Activated naive CD8-positive, alpha-beta T cell treated with anti-CD3 and anti-CD28 coated beads, Interleukin-2, amount 10 ng/mL, durations not matched to agents 7 days and 5 days (primary cell): ENCODE measurements at regions not wholly inside any gene's neighbourhood (a gene's known extent, or its start where the extent isn't known, plus 50 kb on each side); places are given as distances from the start of the nearest gene placed in this dataset.
"Not testable (repeated sequence)": the region's sequence is repeated elsewhere in the genome, so short reads cannot be mapped to it uniquely, and the experiment has no call there.

Experiments used
- ATAC-seq: fragments of 150-1000 bp; cut with Tn5 transposase; one replicate; pipeline ENCODE4 v1.10.0; 2021; ENCODE audit warnings: low read depth, moderate library complexity
- POLR2A ChIA-PET: fragments of 350-600 bp; sonication (Branson Sonifier 250); formaldehyde crosslinking; loops from one replicate; lab custom pipeline; 2021; ENCODE audit warnings: antibody characterized with exemption; lab: Charles Lee
- DNase-seq: peaks from one replicate; pipeline ENCODE4 v3.0.0; 2021
- H3K27ac Mint-ChIP-seq: one replicate; pipeline ENCODE4 v1.8.0; 2022; ENCODE audit warnings: mild to moderate bottlenecking, mixed read lengths
- H3K27me3 Mint-ChIP-seq: one replicate; pipeline ENCODE4 v1.8.0; 2022; ENCODE audit warnings: mild to moderate bottlenecking, moderate library complexity, mixed read lengths
- H3K36me3 Mint-ChIP-seq: one replicate; pipeline ENCODE4 v1.8.0; 2021; ENCODE audit warnings: mild to moderate bottlenecking, mixed read lengths
- H3K4me1 Mint-ChIP-seq: one replicate; pipeline ENCODE4 v1.8.0; 2021; ENCODE audit warnings: mixed read lengths
- H3K4me3 Mint-ChIP-seq: one replicate; pipeline ENCODE4 v1.8.0; 2022; ENCODE audit warnings: mild to moderate bottlenecking, moderate library complexity, mixed read lengths
- H3K9me3 Mint-ChIP-seq: one replicate; pipeline ENCODE4 v1.8.0; 2021; ENCODE audit warnings: mixed read lengths

DNA sequence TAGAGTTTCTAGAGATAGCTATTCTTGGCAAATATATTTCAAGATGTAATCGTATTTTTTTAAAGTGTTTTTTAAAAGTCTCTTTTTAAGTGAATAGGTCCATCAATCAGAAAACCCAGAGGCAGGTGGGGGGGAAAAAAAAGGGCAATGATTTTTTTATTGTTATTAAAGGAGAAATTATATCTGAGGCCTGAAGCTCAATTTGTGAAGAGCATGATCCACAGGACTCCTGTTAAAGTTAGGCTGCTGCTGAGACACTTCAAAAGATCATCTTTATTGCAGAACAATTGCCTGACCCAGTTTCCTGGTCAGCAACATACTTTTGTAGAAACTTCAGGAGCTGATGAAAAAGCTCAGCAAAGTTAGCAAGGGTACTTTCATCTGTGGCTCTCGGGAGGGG is 326.2 kb downstream of the RASEF start:
- Mint-ChIP-seq H3K27me3 (no peaks in the 10 kb centered on the region), H3K9me3 (peaks cover 2% of the 10 kb centered on the region), H3K4me1 (no peaks in the 10 kb centered on the region), H3K36me3 (no peaks in the 10 kb centered on the region), H3K27ac (no peak overlapping the region), H3K4me3 (no peak overlapping the region)
- DNase-seq = no peak
- no peak for ATAC-seq
- POLR2A ChIA-PET = no interaction called here

DNA sequence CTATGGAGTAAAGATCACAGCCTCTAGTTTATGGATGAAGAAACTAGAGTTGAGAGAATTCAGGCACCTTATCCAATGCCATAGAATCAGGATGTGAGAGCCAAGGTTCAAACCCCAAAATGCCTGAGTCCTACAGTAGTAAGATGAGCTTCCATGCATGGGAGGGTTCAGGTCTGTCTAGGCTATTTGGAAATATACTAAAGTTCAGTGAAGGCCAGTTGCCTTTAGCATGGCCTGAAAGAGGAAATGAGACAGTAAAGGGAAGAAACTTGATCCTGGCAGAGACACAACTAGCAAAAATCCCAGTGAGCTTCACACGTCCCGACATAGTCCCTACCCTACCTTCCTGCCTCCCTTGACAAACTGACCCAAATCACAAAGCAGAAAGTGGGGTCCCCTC is 317.0 kb downstream of the RASEF start:
- ATAC-seq = no peak
- Mint-ChIP-seq H3K9me3 (peaks cover 2% of the 10 kb centered on the region), H3K4me3 (no peak overlapping the region), H3K27ac (no peak overlapping the region), H3K4me1 (no peaks in the 10 kb centered on the region), H3K27me3 (no peaks in the 10 kb centered on the region), H3K36me3 (no peaks in the 10 kb centered on the region)
- DNase-seq = no peak
- POLR2A ChIA-PET = no interaction called here

- H3K27ac Mint-ChIP-seq = no peak overlapping the region
- POLR2A ChIA-PET = no interaction called here
- no peaks in the 10 kb centered on the region for H3K27me3 Mint-ChIP-seq
- no peaks in the 10 kb centered on the region for H3K4me1 Mint-ChIP-seq
- ATAC-seq (no peak), DNase-seq (no peak)
- H3K4me3 Mint-ChIP-seq = no peak overlapping the region
- H3K36me3 Mint-ChIP-seq = no peaks in the 10 kb centered on the region
- no peaks in the 10 kb centered on the region for H3K9me3 Mint-ChIP-seq
Observed at GRCh38 chr9:82750411-82750913, 312.5 kb downstream of the RASEF start.

- Mint-ChIP-seq H3K4me3 (no peak overlapping the region), H3K27me3 (no peaks in the 10 kb centered on the region), H3K4me1 (no peaks in the 10 kb centered on the region), H3K9me3 (peaks cover 4% of the 10 kb centered on the region), H3K36me3 (no peaks in the 10 kb centered on the region), H3K27ac (no peak overlapping the region)
- POLR2A ChIA-PET = no interaction called here
- no peak for ATAC-seq
- no peak for DNase-seq
Observed at GRCh38 chr9:82757924-82758323, 305.0 kb downstream of the RASEF start.

GRCh38 chr9:82761027-82761426 is 301.9 kb downstream of the RASEF start:
- Mint-ChIP-seq H3K27ac (no peak overlapping the region), H3K27me3 (no peaks in the 10 kb centered on the region), H3K9me3 (peaks cover 4% of the 10 kb centered on the region), H3K4me1 (no peaks in the 10 kb centered on the region), H3K36me3 (no peaks in the 10 kb centered on the region), H3K4me3 (no peak overlapping the region)
- ATAC-seq (no peak), DNase-seq (no peak)
- POLR2A ChIA-PET = no interaction called here

DNA sequence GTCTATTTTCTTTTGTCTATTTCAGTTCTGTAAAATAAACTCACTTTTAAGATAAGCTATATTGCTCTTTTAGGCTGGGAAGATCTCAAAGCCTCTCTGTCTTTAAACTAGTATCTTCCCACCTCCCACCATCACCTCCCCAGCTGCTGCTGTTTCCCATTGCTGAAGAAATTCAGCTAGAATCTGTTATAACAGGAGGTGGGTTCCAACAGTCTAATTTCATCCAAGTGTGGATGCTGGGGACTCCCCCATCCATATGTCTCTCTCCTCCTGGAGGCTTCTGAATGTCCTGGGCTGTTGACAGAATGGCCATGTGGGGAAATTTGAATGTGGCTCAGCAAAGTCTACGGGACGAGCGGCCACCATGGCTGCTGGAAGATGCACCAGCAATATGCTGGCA is 301.0 kb downstream of the RASEF start:
- ATAC-seq (no peak), DNase-seq (no peak)
- Mint-ChIP-seq H3K4me3 (no peak overlapping the region), H3K36me3 (no peaks in the 10 kb centered on the region), H3K27me3 (no peaks in the 10 kb centered on the region), H3K4me1 (no peaks in the 10 kb centered on the region), H3K27ac (no peak overlapping the region), H3K9me3 (peaks cover 4% of the 10 kb centered on the region)
- POLR2A ChIA-PET = no interaction called here

- Mint-ChIP-seq H3K36me3 (no peaks in the 10 kb centered on the region), H3K27me3 (no peaks in the 10 kb centered on the region), H3K27ac (no peak overlapping the region), H3K4me1 (no peaks in the 10 kb centered on the region), H3K9me3 (peaks cover 1% of the 10 kb centered on the region), H3K4me3 (no peak overlapping the region)
- POLR2A ChIA-PET = no interaction called here
- no peak for ATAC-seq
- no peak for DNase-seq
Observed at GRCh38 chr9:82763656-82764055, 299.3 kb downstream of the RASEF start.

- no peak overlapping the region for H3K27ac Mint-ChIP-seq
- ATAC-seq (no peak), DNase-seq (no peak)
- no peaks in the 10 kb centered on the region for H3K4me1 Mint-ChIP-seq
- H3K9me3 Mint-ChIP-seq = peaks cover 1% of the 10 kb centered on the region
- H3K36me3 Mint-ChIP-seq = no peaks in the 10 kb centered on the region
- POLR2A ChIA-PET = no interaction called here
- no peaks in the 10 kb centered on the region for H3K27me3 Mint-ChIP-seq
- no peak overlapping the region for H3K4me3 Mint-ChIP-seq
Observed at GRCh38 chr9:82764061-82764668, 298.8 kb downstream of the RASEF start.

- not testable (repeated sequence) for ATAC-seq, H3K27me3 Mint-ChIP-seq
Observed at GRCh38 chr9:82774707-82775231, 288.2 kb downstream of the RASEF start.

GRCh38 chr9:82776508-82776907 is 286.4 kb downstream of the RASEF start:
- Mint-ChIP-seq H3K4me3 (no peak overlapping the region), H3K27me3 (peaks cover 2% of the 10 kb centered on the region), H3K9me3 (peaks cover 5% of the 10 kb centered on the region), H3K27ac (no peak overlapping the region), H3K4me1 (no peaks in the 10 kb centered on the region), H3K36me3 (no peaks in the 10 kb centered on the region)
- POLR2A ChIA-PET = no interaction called here
- no peak for DNase-seq
- ATAC-seq = no peak

More at GRCh38 chr9:82774707-82775231, 288.2 kb downstream of the RASEF start:
- H3K27ac Mint-ChIP-seq, H3K4me1 Mint-ChIP-seq, POLR2A ChIA-PET, H3K9me3 Mint-ChIP-seq, H3K36me3 Mint-ChIP-seq, DNase-seq, H3K4me3 Mint-ChIP-seq: not testable (repeated sequence)

GRCh38 chr9:82777366-82777765 is 285.6 kb downstream of the RASEF start:
- H3K36me3 Mint-ChIP-seq = no peaks in the 10 kb centered on the region
- no peaks in the 10 kb centered on the region for H3K4me1 Mint-ChIP-seq
- ATAC-seq = no peak
- H3K27me3 Mint-ChIP-seq = peaks cover 2% of the 10 kb centered on the region
- POLR2A ChIA-PET = no interaction called here
- H3K9me3 Mint-ChIP-seq = peaks cover 9% of the 10 kb centered on the region
- no peak overlapping the region for H3K4me3 Mint-ChIP-seq
- no peak overlapping the region for H3K27ac Mint-ChIP-seq
- no peak for DNase-seq

DNA sequence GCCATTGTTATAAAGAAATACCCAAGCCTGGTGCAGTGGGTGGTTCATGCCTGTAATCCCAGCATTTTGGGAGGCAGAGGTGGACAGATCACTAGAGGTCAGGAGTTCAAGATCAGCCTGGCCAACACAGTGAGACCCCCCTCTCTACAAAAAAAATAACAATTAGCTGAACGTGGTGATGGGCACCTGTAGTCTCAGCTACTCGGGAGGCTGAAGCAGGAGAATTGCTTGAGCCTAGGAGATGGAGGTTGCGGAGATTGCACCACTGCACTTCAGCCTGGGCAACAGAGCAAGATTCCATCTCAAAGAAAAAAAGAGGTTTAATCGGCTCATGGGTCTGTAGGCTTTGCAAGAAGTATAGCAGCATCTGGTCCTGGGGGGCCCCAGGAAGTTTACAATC is 284.0 kb downstream of the RASEF start:
- ATAC-seq, H3K27me3 Mint-ChIP-seq, DNase-seq, POLR2A ChIA-PET, H3K36me3 Mint-ChIP-seq, H3K4me3 Mint-ChIP-seq, H3K4me1 Mint-ChIP-seq, H3K27ac Mint-ChIP-seq, H3K9me3 Mint-ChIP-seq: not testable (repeated sequence)

DNA sequence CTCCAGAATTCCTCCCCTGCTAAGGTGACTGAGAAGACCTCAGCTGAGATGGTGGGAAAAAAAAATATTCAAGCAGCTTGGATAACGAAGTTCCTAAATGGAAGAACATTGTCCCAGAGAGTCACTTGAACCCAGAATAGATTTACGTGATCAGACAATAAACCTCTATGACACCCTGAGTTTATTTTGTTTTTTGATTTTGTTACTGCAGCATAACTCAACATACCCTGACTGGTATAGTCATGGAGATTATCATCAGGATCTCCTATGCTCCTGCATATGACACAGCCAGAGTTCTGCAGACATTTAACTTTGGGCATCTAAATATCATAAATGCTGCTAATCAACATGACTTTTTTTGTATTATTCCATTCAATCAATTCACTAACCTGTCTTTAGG is 282.9 kb downstream of the RASEF start:
- POLR2A ChIA-PET = no interaction called here
- Mint-ChIP-seq H3K27me3 (peaks cover 2% of the 10 kb centered on the region), H3K4me1 (no peaks in the 10 kb centered on the region), H3K36me3 (no peaks in the 10 kb centered on the region), H3K9me3 (peaks cover 7% of the 10 kb centered on the region), H3K27ac (no peak overlapping the region), H3K4me3 (no peak overlapping the region)
- no peak for ATAC-seq
- DNase-seq = no peak

DNA sequence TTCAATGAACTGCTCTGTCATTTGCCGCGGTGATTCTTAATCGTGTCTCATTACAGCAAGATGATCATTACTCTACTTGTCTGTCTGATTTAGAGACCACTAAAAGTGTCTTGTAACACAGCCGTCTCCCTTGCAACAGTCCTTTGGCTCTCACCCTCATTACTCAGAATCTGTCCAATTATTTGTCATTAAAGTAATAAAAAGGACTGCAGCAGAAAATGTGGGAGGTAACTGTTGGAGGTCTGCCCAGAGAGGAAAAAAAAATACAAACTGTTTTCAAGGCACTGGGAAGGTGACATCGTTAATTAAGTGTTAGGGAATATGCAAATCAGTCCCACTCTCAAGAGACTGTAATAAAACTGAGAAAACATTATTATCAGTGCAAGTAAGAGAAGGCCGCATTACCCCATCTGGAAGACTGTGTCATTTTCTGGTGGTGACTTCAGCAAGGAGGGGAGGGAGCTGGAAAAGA is 281.0 kb downstream of the RASEF start:
- no peak for ATAC-seq
- Mint-ChIP-seq H3K4me1 (no peaks in the 10 kb centered on the region), H3K27ac (no peak overlapping the region), H3K4me3 (no peak overlapping the region), H3K9me3 (peaks cover 5% of the 10 kb centered on the region), H3K36me3 (no peaks in the 10 kb centered on the region), H3K27me3 (no peaks in the 10 kb centered on the region)
- POLR2A ChIA-PET = no interaction called here
- DNase-seq = no peak
